A549 (cell line): ENCODE measurements at regions not wholly inside any gene's neighbourhood (a gene's known extent, or its start where the extent isn't known, plus 50 kb on each side); places are given as distances from the start of the nearest gene placed in this dataset.

Experiments
- ATAC-seq, 2 experiments: fragments of 200-7000 bp in 1 of 2; fragments of >200 bp in 1 of 2; cut with Nextera tagmentation in 1 of 2; cut with Tn5 transposase in 1 of 2; 3 replicates each; pipeline versions ENCODE4 v1.8.0 to v1.9.1; 2018 to 2020; ENCODE audit warnings: mild to moderate bottlenecking in 1 of 2, moderate library complexity in 1 of 2
- CTCF ChIA-PET: fragments of 300-600 bp; sonication (Branson Sonifier 250); formaldehyde crosslinking; extraction: SDS; loops from one replicate; lab custom pipeline; 2021; ENCODE audit warnings: antibody characterized with exemption, inconsistent platforms; lab: Yijun Ruan, JAX
- POLR2A ChIA-PET: fragments of 350-600 bp; formaldehyde crosslinking; extraction: SDS; loops from one replicate; lab custom pipeline; 2021; ENCODE audit warnings: antibody characterized with exemption, inconsistent platforms; lab: Yijun Ruan, JAX
- DNase-seq, 2 experiments: peaks; one replicate each; pipeline versions ENCODE4 v3.0.0 to v3.0.0-alpha.2; 2011 to 2016; ENCODE audit warnings: low read depth in 1 of 2, low spot score in 1 of 2
- FAIRE-seq: peaks from 2 replicates; lab custom pipeline; 2011; peaks lifted over from hg19 to GRCh38; lab: Jason Lieb, UNC
- H3K27ac ChIP-seq, 2 experiments: fragments of >200 bp; sonication (Bioruptor Twin); formaldehyde crosslinking; 3 replicates each; pipeline ENCODE4 v1.5.1; 2016 to 2017
- H3K4me1 ChIP-seq: fragments of >200 bp; sonication (Bioruptor Twin); formaldehyde crosslinking; 3 replicates; pipeline ENCODE4 v1.6.1; 2016
- H3K4me2 ChIP-seq: fragments of >200 bp; sonication (Bioruptor Twin); formaldehyde crosslinking; 3 replicates; pipeline ENCODE4 v1.6.1; 2016
- H3K4me3 ChIP-seq: fragments of >200 bp; sonication (Bioruptor Twin); formaldehyde crosslinking; 3 replicates; pipeline ENCODE4 v1.5.1; 2016
- H3K9me3 ChIP-seq: fragments of >200 bp; sonication (Bioruptor Twin); formaldehyde crosslinking; 3 replicates; pipeline ENCODE4 v1.6.1; 2016
- BHLHE40 ChIP-seq: IDR thresholded peaks from 2 replicates; pipeline ENCODE4 v1.6.1; 2012; ENCODE audit warnings: low read depth, low read length, inconsistent platforms
- CBX2 ChIP-seq: fragments of 200-600 bp; sonication (generic); IDR thresholded peaks from 2 replicates; pipeline ENCODE4 v1.6.1; 2016; ENCODE audit warnings: low read depth, mild to moderate bottlenecking, borderline replicate concordance
- CBX8 ChIP-seq: fragments of 200-600 bp; sonication (generic); IDR thresholded peaks from 2 replicates; pipeline ENCODE4 v1.6.1; 2016
- CHD4 ChIP-seq: fragments of 200-600 bp; sonication (generic); IDR thresholded peaks from 2 replicates; pipeline ENCODE4 v1.6.1; 2016; ENCODE audit warnings: antibody characterized with exemption, mild to moderate bottlenecking, borderline replicate concordance
- EHF ChIP-seq: fragments of 250-450 bp; sonication (Bioruptor Pico); IDR thresholded peaks from 2 replicates; pipeline ENCODE4 v1.5.0; 2020; ENCODE audit warnings: mild to moderate bottlenecking
- GATA3 ChIP-seq: IDR thresholded peaks from 2 replicates; pipeline ENCODE4 v1.6.1; 2012; ENCODE audit warnings: borderline replicate concordance
- HOXB5 ChIP-seq: fragments of 250-450 bp; sonication (Bioruptor Pico); IDR thresholded peaks from 2 replicates; pipeline ENCODE4 v1.5.0; 2020; ENCODE audit warnings: mild to moderate bottlenecking, moderate library complexity
- JUNB ChIP-seq: fragments of >200 bp; sonication (Bioruptor Twin); formaldehyde crosslinking; IDR thresholded peaks from 2 replicates; pipeline ENCODE4 v1.6.1; 2016
- KDM1A ChIP-seq: fragments of 200-600 bp; sonication (generic); IDR thresholded peaks from 2 replicates; pipeline ENCODE4 v1.6.1; 2016; ENCODE audit warnings: low read depth, mild to moderate bottlenecking
- KDM5A ChIP-seq: fragments of 200-600 bp; sonication (generic); IDR thresholded peaks from 2 replicates; pipeline ENCODE4 v1.6.1; 2016; ENCODE audit warnings: antibody characterized with exemption, mild to moderate bottlenecking
- MAFK ChIP-seq: fragments of 450-650 bp; IDR thresholded peaks from 2 replicates; pipeline ENCODE4 v1.6.1; 2014; ENCODE audit not compliant: partially characterized antibody
- NPAS2 ChIP-seq: fragments of 250-450 bp; sonication (Bioruptor Pico); IDR thresholded peaks from 2 replicates; pipeline ENCODE4 v1.8.0; 2022; ENCODE audit warnings: mild to moderate bottlenecking, moderate library complexity, borderline replicate concordance
- NR3C1 ChIP-seq: fragments of >200 bp; sonication (Bioruptor Twin); formaldehyde crosslinking; IDR thresholded peaks from 3 replicates; pipeline ENCODE4 v1.6.1; 2017
- PBX3 ChIP-seq: IDR thresholded peaks from 2 replicates; pipeline ENCODE4 v1.6.1; 2012
- POLR2AphosphoS2 ChIP-seq: conservative IDR thresholded peaks from 2 replicates; pipeline ENCODE4 v1.6.1; 2012; ENCODE audit warnings: low read length, improper control_type of control experiment, inconsistent platforms
- RAD21 ChIP-seq, 2 experiments: fragments of >200 bp in 1 of 2; sonication (Bioruptor Twin) in 1 of 2; formaldehyde crosslinking in 1 of 2; IDR thresholded peaks in 1 of 2; conservative IDR thresholded peaks in 1 of 2; 2 replicates in 1 of 2; 3 replicates in 1 of 2; pipeline ENCODE4 v1.6.1; 2012 to 2018; ENCODE audit warnings: inconsistent platforms in 1 of 2
- RCOR1 ChIP-seq: fragments of 150-350 bp; IDR thresholded peaks from 2 replicates; pipeline ENCODE4 v1.6.1; 2014; ENCODE audit warnings: antibody characterized with exemption, low read length, low read depth
- RFX5 ChIP-seq: fragments of 450-650 bp; IDR thresholded peaks from 2 replicates; pipeline ENCODE4 v1.7.1; 2014; ENCODE audit warnings: antibody characterized with exemption, mild to moderate bottlenecking, moderate library complexity
- RNF2 ChIP-seq: fragments of 200-600 bp; sonication (generic); IDR thresholded peaks from 2 replicates; pipeline ENCODE4 v1.6.1; 2016; ENCODE audit warnings: low read depth, mild to moderate bottlenecking, antibody characterized with exemption, moderate library complexity, borderline replicate concordance
- SMC3 ChIP-seq: fragments of >200 bp; sonication (Bioruptor Twin); formaldehyde crosslinking; IDR thresholded peaks from 3 replicates; pipeline ENCODE4 v1.6.1; 2018; ENCODE audit warnings: inconsistent platforms
- TFCP2L1 ChIP-seq: fragments of 250-450 bp; sonication (Bioruptor Pico); IDR thresholded peaks from 2 replicates; pipeline ENCODE4 v1.5.0; 2021; ENCODE audit warnings: mild to moderate bottlenecking
- TP53 ChIP-seq: fragments of 250-450 bp; sonication (Bioruptor Pico); IDR thresholded peaks from 2 replicates; pipeline ENCODE4 v1.5.0; 2021; ENCODE audit warnings: mild to moderate bottlenecking, moderate library complexity
- USF2 ChIP-seq: fragments of 450-650 bp; IDR thresholded peaks from 2 replicates; pipeline ENCODE4 v1.6.1; 2014; ENCODE audit warnings: antibody characterized with exemption
- ZNF302 ChIP-seq: fragments of 250-450 bp; sonication (Bioruptor Pico); IDR thresholded peaks from 2 replicates; pipeline ENCODE4 v1.9.0; 2021; ENCODE audit warnings: inconsistent platforms, mild to moderate bottlenecking, moderate library complexity
- WGBS: methylation state at CpG from one replicate; pipeline ENCODE4 v1.1.6; 2017; ENCODE audit errors: missing lambda C conversion rate; 5-methylcytosine and 5-hydroxymethylcytosine counted together
- TF ChIP-seq, protein P1 (sequence below): fragments of 200-600 bp; sonication (generic); IDR thresholded peaks from 2 replicates; pipeline ENCODE4 v1.6.1; 2016; ENCODE audit warnings: antibody characterized with exemption, mild to moderate bottlenecking, moderate library complexity

DNA sequence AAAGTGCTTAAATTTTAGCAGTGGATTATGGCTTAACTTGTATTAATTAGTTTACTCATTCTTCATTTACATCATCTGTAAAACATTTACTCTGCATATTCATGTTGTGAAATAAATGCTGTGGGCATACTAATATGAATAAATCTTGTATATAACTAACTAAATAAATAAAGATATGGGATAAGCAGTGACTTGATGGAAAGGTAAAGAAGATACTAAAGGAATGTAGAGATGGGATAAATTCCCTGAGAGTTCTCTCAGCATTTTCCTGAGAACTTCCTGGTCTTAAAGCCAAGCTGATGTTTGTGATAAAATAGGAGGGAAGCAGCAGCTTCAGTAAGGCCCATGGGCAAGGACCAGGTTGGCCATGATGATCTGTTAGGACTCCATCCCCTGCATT, 652.1 kb downstream of the RNF144B start (continued):
- TF ChIP-seq, protein P1, sequence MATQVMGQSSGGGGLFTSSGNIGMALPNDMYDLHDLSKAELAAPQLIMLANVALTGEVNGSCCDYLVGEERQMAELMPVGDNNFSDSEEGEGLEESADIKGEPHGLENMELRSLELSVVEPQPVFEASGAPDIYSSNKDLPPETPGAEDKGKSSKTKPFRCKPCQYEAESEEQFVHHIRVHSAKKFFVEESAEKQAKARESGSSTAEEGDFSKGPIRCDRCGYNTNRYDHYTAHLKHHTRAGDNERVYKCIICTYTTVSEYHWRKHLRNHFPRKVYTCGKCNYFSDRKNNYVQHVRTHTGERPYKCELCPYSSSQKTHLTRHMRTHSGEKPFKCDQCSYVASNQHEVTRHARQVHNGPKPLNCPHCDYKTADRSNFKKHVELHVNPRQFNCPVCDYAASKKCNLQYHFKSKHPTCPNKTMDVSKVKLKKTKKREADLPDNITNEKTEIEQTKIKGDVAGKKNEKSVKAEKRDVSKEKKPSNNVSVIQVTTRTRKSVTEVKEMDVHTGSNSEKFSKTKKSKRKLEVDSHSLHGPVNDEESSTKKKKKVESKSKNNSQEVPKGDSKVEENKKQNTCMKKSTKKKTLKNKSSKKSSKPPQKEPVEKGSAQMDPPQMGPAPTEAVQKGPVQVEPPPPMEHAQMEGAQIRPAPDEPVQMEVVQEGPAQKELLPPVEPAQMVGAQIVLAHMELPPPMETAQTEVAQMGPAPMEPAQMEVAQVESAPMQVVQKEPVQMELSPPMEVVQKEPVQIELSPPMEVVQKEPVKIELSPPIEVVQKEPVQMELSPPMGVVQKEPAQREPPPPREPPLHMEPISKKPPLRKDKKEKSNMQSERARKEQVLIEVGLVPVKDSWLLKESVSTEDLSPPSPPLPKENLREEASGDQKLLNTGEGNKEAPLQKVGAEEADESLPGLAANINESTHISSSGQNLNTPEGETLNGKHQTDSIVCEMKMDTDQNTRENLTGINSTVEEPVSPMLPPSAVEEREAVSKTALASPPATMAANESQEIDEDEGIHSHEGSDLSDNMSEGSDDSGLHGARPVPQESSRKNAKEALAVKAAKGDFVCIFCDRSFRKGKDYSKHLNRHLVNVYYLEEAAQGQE = no peak
- no peak for TF ChIP-seq HOXB5 (CRISPR knock-in tag)
- TF ChIP-seq BHLHE40 = no peak
- no peak for TF ChIP-seq RFX5
- TF ChIP-seq GATA3 = no peak
- no peak for TF ChIP-seq KDM5A
- TF ChIP-seq NR3C1 = no peak
- TF ChIP-seq NPAS2 (CRISPR knock-in tag) = no peak
- TF ChIP-seq RAD21 (conservative IDR thresholded peaks at IDR 0.05 in 1 of 2, IDR thresholded peaks at IDR 0.05 in 1 of 2) = no peak
- no peak for TF ChIP-seq POLR2AphosphoS2

GRCh38 chr6:19041906-19042305, 654.8 kb downstream of the RNF144B start:
- DNase-seq (no peak), ATAC-seq (no peak), FAIRE-seq (no peak)
- Histone ChIP-seq H3K4me2 (no peak overlapping the region), H3K4me3 (no peak overlapping the region), H3K9me3 (no peaks in the 10 kb centered on the region), H3K4me1 (no peaks in the 10 kb centered on the region), H3K27ac (no peak overlapping the region)
- TF ChIP-seq TFCP2L1 = no peak
- no peak for TF ChIP-seq CHD4
- TF ChIP-seq GATA3 = no peak
- no peak for TF ChIP-seq ZNF302
- ChIA-PET POLR2A (no interaction called here), CTCF (interaction anchor here (0.7 kb wide), 1 partner anchor 628 kb away, joined by 3 read pairs; no protein-coding TSS in a partner anchor)
- WGBS = 29% methylated on average over 6 of the region's 6 CpGs

- H3K4me1 ChIP-seq = no peaks in the 10 kb centered on the region
- no peak for ATAC-seq
- DNase-seq = no peak
- FAIRE-seq = no peak
- CTCF ChIA-PET = interaction anchor here (0.7 kb wide), 1 partner anchor 628 kb away, joined by 3 read pairs; no protein-coding TSS in a partner anchor
- POLR2A ChIA-PET = no interaction called here
- H3K27ac ChIP-seq = no peak overlapping the region
- no peak overlapping the region for H3K4me3 ChIP-seq
- H3K9me3 ChIP-seq = no peaks in the 10 kb centered on the region
- no peak overlapping the region for H3K4me2 ChIP-seq
- 20% methylated on average over 5 of the region's 5 CpGs for WGBS
- no peak for TF ChIP-seq USF2
- no peak for TF ChIP-seq RNF2
- no peak for TF ChIP-seq MAFK
- no peak for TF ChIP-seq TFCP2L1
- no peak for TF ChIP-seq SMC3
- TF ChIP-seq JUNB = no peak
- TF ChIP-seq EHF = no peak
- TF ChIP-seq CBX8 = no peak
- TF ChIP-seq CHD4 = no peak
- no peak for TF ChIP-seq PBX3
- no peak for TF ChIP-seq GATA3
- TF ChIP-seq CBX2 = no peak
- no peak for TF ChIP-seq TP53 (CRISPR knock-in tag)
- TF ChIP-seq KDM1A = no peak
- no peak for TF ChIP-seq RCOR1
- TF ChIP-seq BHLHE40 = no peak
Observed at GRCh38 chr6:19042420-19042819, 655.3 kb downstream of the RNF144B start.
